ENCODE measurements at regions not wholly inside any gene's neighbourhood (a gene's known extent, or its start where the extent isn't known, plus 50 kb on each side); places are given as distances from the start of the nearest gene placed in this dataset.

GRCh38 chr20:51312480-51312783 is 230.1 kb downstream of the NFATC2 start:
- TF ChIP-seq POLR2A (IDR thresholded peaks at IDR 0.05) (no peak), CTCF (IDR thresholded peaks at IDR 0.05) (no peak)

Measured in lower leg skin (tissue), 3 donors.